ENCODE measurements at regions not wholly inside any gene's neighbourhood (a gene's known extent, or its start where the extent isn't known, plus 50 kb on each side); places are given as distances from the start of the nearest gene placed in this dataset.

- DNase-seq (ENCODE audit: low read depth in 2 of 2), result no peak
Measured at GRCh38 chr3:110743984-110744383, 327.6 kb upstream of the NECTIN3 start.

- DNase-seq (ENCODE audit: low read depth in 2 of 2), result no peak
Measured at GRCh38 chr3:110744723-110745122, 326.9 kb upstream of the NECTIN3 start.

GRCh38 chr3:110749006-110749405 lies 322.6 kb upstream of the NECTIN3 start:
- DNase-seq (ENCODE audit: low read depth in 2 of 2), result no peak

GRCh38 chr3:110750201-110750600 lies 321.4 kb upstream of the NECTIN3 start:
- DNase-seq (ENCODE audit: low read depth in 2 of 2), result no peak

GRCh38 chr3:110752307-110752706 lies 319.3 kb upstream of the NECTIN3 start:
- DNase-seq (ENCODE audit: low read depth in 2 of 2), result no peak

- no peak for DNase-seq (ENCODE audit: low read depth in 2 of 2)
Measured at GRCh38 chr3:110753516-110753915, 318.1 kb upstream of the NECTIN3 start.

- DNase-seq (ENCODE audit: low read depth in 2 of 2), result no peak
Measured at GRCh38 chr3:110754212-110754916, 317.3 kb upstream of the NECTIN3 start.

GRCh38 chr3:110755345-110755744 lies 316.3 kb upstream of the NECTIN3 start:
- no peak for DNase-seq (ENCODE audit: low read depth in 2 of 2)

GRCh38 chr3:110756705-110757104 lies 314.9 kb upstream of the NECTIN3 start:
- no peak for DNase-seq (ENCODE audit: low read depth in 2 of 2)

GRCh38 chr3:110758208-110758607 lies 313.4 kb upstream of the NECTIN3 start:
- DNase-seq (ENCODE audit: low read depth in 2 of 2), result no peak

GRCh38 chr3:110767156-110767555 lies 304.5 kb upstream of the NECTIN3 start:
- no peak for DNase-seq (ENCODE audit: low read depth in 2 of 2)

GRCh38 chr3:110767838-110768237 lies 303.8 kb upstream of the NECTIN3 start:
- no peak for DNase-seq (ENCODE audit: low read depth in 2 of 2)

GRCh38 chr3:110773413-110773954 lies 298.1 kb upstream of the NECTIN3 start:
- no peak for DNase-seq (ENCODE audit: low read depth in 2 of 2)

GRCh38 chr3:110774496-110775265 lies 296.9 kb upstream of the NECTIN3 start:
- DNase-seq (ENCODE audit: low read depth in 2 of 2), result no peak

- peak in 1 of 2 experiments; percentile 14 for DNase-seq (ENCODE audit: low read depth in 2 of 2)
Measured at GRCh38 chr3:110779581-110779980, 292.0 kb upstream of the NECTIN3 start.

GRCh38 chr3:110783541-110783940 lies 288.1 kb upstream of the NECTIN3 start:
- no peak for DNase-seq (ENCODE audit: low read depth in 2 of 2)

- DNase-seq (ENCODE audit: low read depth in 2 of 2), result no peak
Measured at GRCh38 chr3:110788794-110789193, 282.8 kb upstream of the NECTIN3 start.

GRCh38 chr3:110789315-110789714 lies 282.3 kb upstream of the NECTIN3 start:
- no peak for DNase-seq (ENCODE audit: low read depth in 2 of 2)

- no peak for DNase-seq (ENCODE audit: low read depth in 2 of 2)
Measured at GRCh38 chr3:110790631-110791030, 281.0 kb upstream of the NECTIN3 start.

GRCh38 chr3:110791995-110792686 lies 279.5 kb upstream of the NECTIN3 start:
- DNase-seq (ENCODE audit: low read depth in 2 of 2), result no peak

GRCh38 chr3:110793611-110794010 lies 278.0 kb upstream of the NECTIN3 start:
- no peak for DNase-seq (ENCODE audit: low read depth in 2 of 2)

GRCh38 chr3:110795163-110795562 lies 276.5 kb upstream of the NECTIN3 start:
- DNase-seq (ENCODE audit: low read depth in 2 of 2), result no peak
